Subcutaneous abdominal adipose tissue (tissue), 5 donors: ENCODE measurements at regions not wholly inside any gene's neighbourhood (a gene's known extent, or its start where the extent isn't known, plus 50 kb on each side); places are given as distances from the start of the nearest gene placed in this dataset.
"Not testable (repeated sequence)": the region's sequence is repeated elsewhere in the genome, so short reads cannot be mapped to it uniquely, and the experiment has no call there.

Experiments
- H3K27ac ChIP-seq: one replicate; pipeline ENCODE4 v1.7.0; 2013; ENCODE audit warnings: low read depth, mild to moderate bottlenecking, inconsistent platforms, low read length, moderate library complexity
- H3K27me3 ChIP-seq, 5 donors: one replicate each; pipeline ENCODE4 v1.7.0; 2013; ENCODE audit warnings: low read length in 5 of 5, inconsistent platforms in 1 of 5; ENCODE audit not compliant: control insufficient read depth in 5 of 5, insufficient read depth in 4 of 5
- H3K36me3 ChIP-seq, 5 donors: one replicate each; pipeline ENCODE4 v1.7.0; 2013; ENCODE audit warnings: low read length in 5 of 5; ENCODE audit not compliant: control insufficient read depth in 5 of 5, insufficient read depth in 5 of 5
- H3K4me1 ChIP-seq, 5 donors: one replicate each; pipeline ENCODE4 v1.7.0; 2013; ENCODE audit warnings: low read length in 5 of 5, mild to moderate bottlenecking in 3 of 5, moderate library complexity in 1 of 5; ENCODE audit not compliant: control insufficient read depth in 5 of 5, insufficient read depth in 5 of 5
- H3K4me3 ChIP-seq, 5 donors: one replicate each; pipeline ENCODE4 v1.7.0; 2013; ENCODE audit warnings: low read length in 5 of 5, low read depth in 1 of 5
- H3K9ac ChIP-seq, 5 donors: one replicate each; pipeline ENCODE4 v1.7.0; 2013; ENCODE audit warnings: low read length in 5 of 5, mild to moderate bottlenecking in 4 of 5, moderate library complexity in 3 of 5
- H3K9me3 ChIP-seq, 5 donors: one replicate each; pipeline ENCODE4 v1.7.0; 2013; ENCODE audit warnings: low read length in 5 of 5; ENCODE audit not compliant: control insufficient read depth in 5 of 5
- donor health status: healthy.
- donor health status: healthy.
- donor health status: healthy.
- donor health status: healthy.
- donor health status: healthy.

- Histone ChIP-seq H3K27me3 (peaks cover 0 to 2% (median 0%) of the 10 kb centered on the region in 5 donors), H3K9ac (no peak overlapping the region), H3K9me3 (no peaks in the 10 kb centered on the region), H3K4me1 (peaks cover 0 to 6% (median 4%) of the 10 kb centered on the region in 5 donors), H3K27ac (no peak overlapping the region), H3K4me3 (no peak overlapping the region), H3K36me3 (no peaks in the 10 kb centered on the region)
Measured at GRCh38 chr11:45739866-45740265, 65.1 kb upstream of the SLC35C1 start.

- H3K9ac ChIP-seq, H3K4me3 ChIP-seq, H3K27ac ChIP-seq: not testable (repeated sequence)
Measured at GRCh38 chr11:45739071-45739470, 65.9 kb upstream of the SLC35C1 start.

GRCh38 chr11:45738194-45738593 lies 66.8 kb upstream of the SLC35C1 start:
- not testable (repeated sequence) for H3K9me3 ChIP-seq, H3K27me3 ChIP-seq, H3K9ac ChIP-seq, H3K36me3 ChIP-seq, H3K4me3 ChIP-seq, H3K27ac ChIP-seq, H3K4me1 ChIP-seq

More at GRCh38 chr11:45739071-45739470, 65.9 kb upstream of the SLC35C1 start:
- not testable (repeated sequence) for H3K9me3 ChIP-seq, H3K27me3 ChIP-seq, H3K4me1 ChIP-seq, H3K36me3 ChIP-seq

GRCh38 chr11:45737056-45737455 lies 67.9 kb upstream of the SLC35C1 start:
- H3K27ac ChIP-seq = no peak overlapping the region
- H3K9me3 ChIP-seq = peaks cover 0 to 5% (median 0%) of the 10 kb centered on the region in 5 donors
- no peaks in the 10 kb centered on the region for H3K36me3 ChIP-seq
- no peak overlapping the region for H3K4me3 ChIP-seq
- H3K27me3 ChIP-seq = no peaks in the 10 kb centered on the region
- H3K4me1 ChIP-seq = peaks cover 0 to 6% (median 4%) of the 10 kb centered on the region in 5 donors
- H3K9ac ChIP-seq = no peak overlapping the region

- Histone ChIP-seq H3K27me3 (no peaks in the 10 kb centered on the region), H3K27ac (no peak overlapping the region), H3K9ac (peak overlapping the region in 1 of 5 donors; percentile 11)
Measured at GRCh38 chr11:45736424-45736823, 68.5 kb upstream of the SLC35C1 start.

GRCh38 chr11:45733176-45733575 lies 67.8 kb upstream of the CHST1 start:
- H3K27ac ChIP-seq = no peak overlapping the region
- H3K9ac ChIP-seq = no peak overlapping the region
- H3K27me3 ChIP-seq = no peaks in the 10 kb centered on the region
- H3K4me1 ChIP-seq = peaks cover 0 to 6% (median 4%) of the 10 kb centered on the region in 5 donors
- H3K36me3 ChIP-seq = no peaks in the 10 kb centered on the region
- peaks cover 0 to 5% (median 0%) of the 10 kb centered on the region in 5 donors for H3K9me3 ChIP-seq
- no peak overlapping the region for H3K4me3 ChIP-seq

More at GRCh38 chr11:45736424-45736823, 68.5 kb upstream of the SLC35C1 start:
- H3K4me3 ChIP-seq = no peak overlapping the region
- peaks cover 0 to 6% (median 4%) of the 10 kb centered on the region in 5 donors for H3K4me1 ChIP-seq
- H3K36me3 ChIP-seq = no peaks in the 10 kb centered on the region
- H3K9me3 ChIP-seq = peaks cover 0 to 5% (median 0%) of the 10 kb centered on the region in 5 donors

- Histone ChIP-seq H3K27me3 (no peaks in the 10 kb centered on the region), H3K9ac (no peak overlapping the region), H3K36me3 (no peaks in the 10 kb centered on the region), H3K27ac (no peak overlapping the region), H3K4me3 (no peak overlapping the region), H3K9me3 (peaks cover 0 to 5% (median 0%) of the 10 kb centered on the region in 5 donors), H3K4me1 (peaks cover 0 to 6% (median 4%) of the 10 kb centered on the region in 5 donors)
Measured at GRCh38 chr11:45732343-45732742, 66.9 kb upstream of the CHST1 start.

GRCh38 chr11:45731171-45731570 lies 65.7 kb upstream of the CHST1 start:
- H3K36me3 ChIP-seq, H3K27me3 ChIP-seq, H3K4me1 ChIP-seq: not testable (repeated sequence)

GRCh38 chr11:45730014-45730413 lies 64.6 kb upstream of the CHST1 start:
- Histone ChIP-seq H3K9me3 (peaks cover 0 to 5% (median 0%) of the 10 kb centered on the region in 5 donors), H3K9ac (no peak overlapping the region), H3K27ac (no peak overlapping the region), H3K4me3 (no peak overlapping the region), H3K27me3 (peaks cover 0 to 4% (median 0%) of the 10 kb centered on the region in 5 donors), H3K4me1 (no peaks in the 10 kb centered on the region), H3K36me3 (no peaks in the 10 kb centered on the region)

More at GRCh38 chr11:45731171-45731570, 65.7 kb upstream of the CHST1 start:
- H3K9ac ChIP-seq, H3K9me3 ChIP-seq, H3K4me3 ChIP-seq, H3K27ac ChIP-seq: not testable (repeated sequence)

- Histone ChIP-seq H3K4me3 (no peak overlapping the region), H3K4me1 (no peaks in the 10 kb centered on the region), H3K27ac (no peak overlapping the region), H3K9ac (no peak overlapping the region), H3K9me3 (no peaks in the 10 kb centered on the region), H3K27me3 (peaks cover 0 to 5% (median 1%) of the 10 kb centered on the region in 5 donors), H3K36me3 (no peaks in the 10 kb centered on the region)
Measured at GRCh38 chr11:45726493-45727054, 61.2 kb upstream of the CHST1 start.
